WTC11 (cell line): ENCODE measurements at regions not wholly inside any gene's neighbourhood (a gene's known extent, or its start where the extent isn't known, plus 50 kb on each side); places are given as distances from the start of the nearest gene placed in this dataset.

ENCODE experiments used
- ATAC-seq: fragments of 200-7000 bp; cut with Tn5 transposase; 2 replicates; pipeline ENCODE4 v1.10.0; 2021; ENCODE audit warnings: mild to moderate bottlenecking, moderate library complexity
- CTCF ChIA-PET: fragments of 300-600 bp; sonication (Branson Sonifier 250); formaldehyde crosslinking; loops from one replicate; lab custom pipeline; 2021; ENCODE audit warnings: antibody characterized with exemption; lab: Charles Lee
- POLR2A ChIA-PET: fragments of 350-600 bp; sonication (Branson Sonifier 250); formaldehyde crosslinking; loops from one replicate; lab custom pipeline; 2021; ENCODE audit warnings: antibody characterized with exemption; lab: Charles Lee
- DNase-seq: peaks from one replicate; pipeline ENCODE4 v3.0.0; 2021; ENCODE audit warnings: low spot score
- H3K27ac Mint-ChIP-seq: 2 replicates; pipeline ENCODE4 v1.8.0; 2021; ENCODE audit warnings: mixed read lengths
- H3K27me3 Mint-ChIP-seq: 2 replicates; pipeline ENCODE4 v1.8.0; 2021; ENCODE audit warnings: low read depth, mild to moderate bottlenecking, moderate library complexity, mixed read lengths
- H3K36me3 Mint-ChIP-seq: 2 replicates; pipeline ENCODE4 v1.8.0; 2021; ENCODE audit warnings: mixed read lengths
- H3K4me1 Mint-ChIP-seq: 2 replicates; pipeline ENCODE4 v1.8.0; 2022; ENCODE audit warnings: mixed read lengths
- H3K4me3 Mint-ChIP-seq: 2 replicates; pipeline ENCODE4 v1.8.0; 2021; ENCODE audit warnings: mild to moderate bottlenecking, moderate library complexity, mixed read lengths
- H3K9me3 Mint-ChIP-seq: 2 replicates; pipeline ENCODE4 v1.8.0; 2021; ENCODE audit warnings: mixed read lengths
- ATF1 ChIP-seq: sonication (generic); formaldehyde crosslinking; IDR thresholded peaks from 2 replicates; pipeline ENCODE4 v1.8.1; 2023; ENCODE audit warnings: mild to moderate bottlenecking, moderate library complexity, missing genetic modification reagents
- ATF3 ChIP-seq: sonication (generic); formaldehyde crosslinking; conservative IDR thresholded peaks from 2 replicates; pipeline ENCODE4 v1.8.1; 2022; ENCODE audit warnings: mild to moderate bottlenecking, missing genetic modification reagents
- CREM ChIP-seq: sonication (generic); formaldehyde crosslinking; IDR thresholded peaks from 2 replicates; pipeline ENCODE4 v1.8.1; 2022; ENCODE audit warnings: mild to moderate bottlenecking, missing genetic modification reagents, moderate library complexity
- EMX1 ChIP-seq: fragments of 250-450 bp; sonication (Bioruptor Pico); IDR thresholded peaks from 2 replicates; pipeline ENCODE4 v1.8.0; 2021; ENCODE audit warnings: mild to moderate bottlenecking
- FOXK1 ChIP-seq: sonication (generic); formaldehyde crosslinking; IDR thresholded peaks from 2 replicates; pipeline ENCODE4 v1.8.0; 2022; ENCODE audit warnings: mild to moderate bottlenecking, moderate library complexity, missing genetic modification reagents
- FOXP1 ChIP-seq: sonication (generic); formaldehyde crosslinking; IDR thresholded peaks from 2 replicates; pipeline ENCODE4 v1.8.0; 2022; ENCODE audit warnings: missing genetic modification reagents, mild to moderate bottlenecking, moderate library complexity, borderline replicate concordance
- GABPB1 ChIP-seq: sonication (generic); formaldehyde crosslinking; IDR thresholded peaks from 2 replicates; pipeline ENCODE4 v1.8.1; 2023; ENCODE audit warnings: mild to moderate bottlenecking, missing genetic modification reagents
- NFE2L1 ChIP-seq: sonication (generic); formaldehyde crosslinking; IDR thresholded peaks from 2 replicates; pipeline ENCODE4 v1.8.1; 2023; ENCODE audit warnings: missing genetic modification reagents
- NFYB ChIP-seq: sonication (generic); formaldehyde crosslinking; conservative IDR thresholded peaks from 2 replicates; pipeline ENCODE4 v1.8.0; 2022; ENCODE audit warnings: low read depth, missing genetic modification reagents
- NR2C2 ChIP-seq: sonication (generic); formaldehyde crosslinking; IDR thresholded peaks from 2 replicates; pipeline ENCODE4 v1.8.0; 2022; ENCODE audit warnings: mild to moderate bottlenecking, missing genetic modification reagents
- SMAD4 ChIP-seq: sonication (generic); formaldehyde crosslinking; IDR thresholded peaks from 2 replicates; pipeline ENCODE4 v1.8.0; 2022; ENCODE audit warnings: mild to moderate bottlenecking, missing genetic modification reagents
- SP1 ChIP-seq: sonication (generic); formaldehyde crosslinking; conservative IDR thresholded peaks from 2 replicates; pipeline ENCODE4 v1.8.1; 2022; ENCODE audit warnings: missing genetic modification reagents
- TP53 ChIP-seq: sonication (generic); formaldehyde crosslinking; IDR thresholded peaks from 2 replicates; pipeline ENCODE4 v1.8.1; 2023; ENCODE audit warnings: mild to moderate bottlenecking, missing genetic modification reagents
- ZNF121 ChIP-seq: sonication (generic); formaldehyde crosslinking; IDR thresholded peaks from 2 replicates; pipeline ENCODE4 v1.8.0; 2023; ENCODE audit warnings: missing genetic modification reagents
- ZNF232 ChIP-seq: sonication (generic); formaldehyde crosslinking; IDR thresholded peaks from 2 replicates; pipeline ENCODE4 v1.8.0; 2022; ENCODE audit warnings: mild to moderate bottlenecking, missing genetic modification reagents
- ZNF263 ChIP-seq: sonication (generic); formaldehyde crosslinking; IDR thresholded peaks from 2 replicates; pipeline ENCODE4 v1.8.1; 2022; ENCODE audit warnings: low read depth, mild to moderate bottlenecking, moderate library complexity, missing genetic modification reagents
- ZNF671 ChIP-seq: fragments of 250-450 bp; sonication (Bioruptor Pico); IDR thresholded peaks from 2 replicates; pipeline ENCODE4 v1.8.0; 2021; ENCODE audit warnings: mild to moderate bottlenecking
- TF ChIP-seq, protein P1 (sequence below): fragments of 250-450 bp; sonication (Bioruptor Pico); IDR thresholded peaks from 2 replicates; pipeline ENCODE4 v1.9.0; 2021; ENCODE audit warnings: mild to moderate bottlenecking
- TF ChIP-seq, protein P2 (sequence below): sonication (generic); formaldehyde crosslinking; IDR thresholded peaks from 2 replicates; pipeline ENCODE4 v1.8.1; 2022; ENCODE audit warnings: low read depth, missing genetic modification reagents, borderline replicate concordance
- TF ChIP-seq, protein P3 (sequence below): fragments of 250-450 bp; sonication (Bioruptor Pico); IDR thresholded peaks from 2 replicates; pipeline ENCODE4 v1.9.0; 2021; ENCODE audit warnings: mild to moderate bottlenecking, borderline replicate concordance
- TF ChIP-seq, protein P4 (sequence below): fragments of 250-450 bp; sonication (Bioruptor Pico); IDR thresholded peaks from 2 replicates; pipeline ENCODE4 v1.9.0; 2021; ENCODE audit warnings: mild to moderate bottlenecking

GRCh38 chr5:39896104-39896503 is 471.3 kb upstream of the DAB2 start:
- no peak overlapping the region for H3K4me3 Mint-ChIP-seq
- TF ChIP-seq EMX1 (CRISPR knock-in tag) (no peak), NFYB (CRISPR knock-in tag) (no peak), SMAD4 (CRISPR knock-in tag) (no peak), NR2C2 (CRISPR knock-in tag) (no peak), FOXK1 (no peak), GABPB1 (CRISPR knock-in tag) (no peak)
- TF ChIP-seq, protein P1, sequence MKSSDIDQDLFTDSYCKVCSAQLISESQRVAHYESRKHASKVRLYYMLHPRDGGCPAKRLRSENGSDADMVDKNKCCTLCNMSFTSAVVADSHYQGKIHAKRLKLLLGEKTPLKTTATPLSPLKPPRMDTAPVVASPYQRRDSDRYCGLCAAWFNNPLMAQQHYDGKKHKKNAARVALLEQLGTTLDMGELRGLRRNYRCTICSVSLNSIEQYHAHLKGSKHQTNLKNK (CRISPR knock-in tag) = no peak

GRCh38 chr5:39892708-39893107 is 467.9 kb upstream of the DAB2 start:
- TF ChIP-seq FOXK1 (no peak), NFE2L1 (CRISPR knock-in tag) (no peak), ZNF671 (CRISPR knock-in tag) (no peak), ATF3 (no peak), SMAD4 (CRISPR knock-in tag) (no peak), CREM (no peak), ATF1 (CRISPR knock-in tag) (no peak), ZNF121 (CRISPR knock-in tag) (no peak), ZNF232 (CRISPR knock-in tag) (no peak), ZNF263 (CRISPR knock-in tag) (no peak), EMX1 (CRISPR knock-in tag) (no peak), TP53 (CRISPR knock-in tag) (no peak)
- TF ChIP-seq, protein P2, sequence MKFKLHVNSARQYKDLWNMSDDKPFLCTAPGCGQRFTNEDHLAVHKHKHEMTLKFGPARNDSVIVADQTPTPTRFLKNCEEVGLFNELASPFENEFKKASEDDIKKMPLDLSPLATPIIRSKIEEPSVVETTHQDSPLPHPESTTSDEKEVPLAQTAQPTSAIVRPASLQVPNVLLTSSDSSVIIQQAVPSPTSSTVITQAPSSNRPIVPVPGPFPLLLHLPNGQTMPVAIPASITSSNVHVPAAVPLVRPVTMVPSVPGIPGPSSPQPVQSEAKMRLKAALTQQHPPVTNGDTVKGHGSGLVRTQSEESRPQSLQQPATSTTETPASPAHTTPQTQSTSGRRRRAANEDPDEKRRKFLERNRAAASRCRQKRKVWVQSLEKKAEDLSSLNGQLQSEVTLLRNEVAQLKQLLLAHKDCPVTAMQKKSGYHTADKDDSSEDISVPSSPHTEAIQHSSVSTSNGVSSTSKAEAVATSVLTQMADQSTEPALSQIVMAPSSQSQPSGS (CRISPR knock-in tag) = no peak
- Mint-ChIP-seq H3K27me3 (no peaks in the 10 kb centered on the region), H3K27ac (no peak overlapping the region), H3K36me3 (no peaks in the 10 kb centered on the region), H3K9me3 (no peaks in the 10 kb centered on the region), H3K4me3 (no peak overlapping the region), H3K4me1 (no peaks in the 10 kb centered on the region)
- no peak for ATAC-seq
- CTCF ChIA-PET = no interaction called here
- POLR2A ChIA-PET = no interaction called here
- DNase-seq = no peak

More at GRCh38 chr5:39896104-39896503, 471.3 kb upstream of the DAB2 start:
- ChIA-PET POLR2A (no interaction called here), CTCF (no interaction called here)
- H3K27ac Mint-ChIP-seq = no peak overlapping the region
- no peaks in the 10 kb centered on the region for H3K36me3 Mint-ChIP-seq
- H3K27me3 Mint-ChIP-seq = no peaks in the 10 kb centered on the region
- H3K4me1 Mint-ChIP-seq = peaks cover 5% of the 10 kb centered on the region
- no peak for ATAC-seq
- peaks cover 5% of the 10 kb centered on the region; the same call in 1 of the 2 replicates for H3K9me3 Mint-ChIP-seq
- no peak for DNase-seq

- Mint-ChIP-seq H3K27me3 (no peaks in the 10 kb centered on the region), H3K9me3 (0 out of 2 replicates have a peak, but pooled peaks cover 6% of the 10 kb centered on the region)
- POLR2A ChIA-PET = no interaction called here
These were observed 466.6 kb upstream of the DAB2 start for GRCh38 chr5:39891376-39891775.

More at GRCh38 chr5:39891376-39891775, 466.6 kb upstream of the DAB2 start:
- Mint-ChIP-seq H3K27ac (no peak overlapping the region), H3K4me3 (no peak overlapping the region), H3K36me3 (no peaks in the 10 kb centered on the region), H3K4me1 (no peaks in the 10 kb centered on the region)
- CTCF ChIA-PET = no interaction called here
- ATAC-seq = no peak
- DNase-seq = no peak
- TF ChIP-seq, protein P3, sequence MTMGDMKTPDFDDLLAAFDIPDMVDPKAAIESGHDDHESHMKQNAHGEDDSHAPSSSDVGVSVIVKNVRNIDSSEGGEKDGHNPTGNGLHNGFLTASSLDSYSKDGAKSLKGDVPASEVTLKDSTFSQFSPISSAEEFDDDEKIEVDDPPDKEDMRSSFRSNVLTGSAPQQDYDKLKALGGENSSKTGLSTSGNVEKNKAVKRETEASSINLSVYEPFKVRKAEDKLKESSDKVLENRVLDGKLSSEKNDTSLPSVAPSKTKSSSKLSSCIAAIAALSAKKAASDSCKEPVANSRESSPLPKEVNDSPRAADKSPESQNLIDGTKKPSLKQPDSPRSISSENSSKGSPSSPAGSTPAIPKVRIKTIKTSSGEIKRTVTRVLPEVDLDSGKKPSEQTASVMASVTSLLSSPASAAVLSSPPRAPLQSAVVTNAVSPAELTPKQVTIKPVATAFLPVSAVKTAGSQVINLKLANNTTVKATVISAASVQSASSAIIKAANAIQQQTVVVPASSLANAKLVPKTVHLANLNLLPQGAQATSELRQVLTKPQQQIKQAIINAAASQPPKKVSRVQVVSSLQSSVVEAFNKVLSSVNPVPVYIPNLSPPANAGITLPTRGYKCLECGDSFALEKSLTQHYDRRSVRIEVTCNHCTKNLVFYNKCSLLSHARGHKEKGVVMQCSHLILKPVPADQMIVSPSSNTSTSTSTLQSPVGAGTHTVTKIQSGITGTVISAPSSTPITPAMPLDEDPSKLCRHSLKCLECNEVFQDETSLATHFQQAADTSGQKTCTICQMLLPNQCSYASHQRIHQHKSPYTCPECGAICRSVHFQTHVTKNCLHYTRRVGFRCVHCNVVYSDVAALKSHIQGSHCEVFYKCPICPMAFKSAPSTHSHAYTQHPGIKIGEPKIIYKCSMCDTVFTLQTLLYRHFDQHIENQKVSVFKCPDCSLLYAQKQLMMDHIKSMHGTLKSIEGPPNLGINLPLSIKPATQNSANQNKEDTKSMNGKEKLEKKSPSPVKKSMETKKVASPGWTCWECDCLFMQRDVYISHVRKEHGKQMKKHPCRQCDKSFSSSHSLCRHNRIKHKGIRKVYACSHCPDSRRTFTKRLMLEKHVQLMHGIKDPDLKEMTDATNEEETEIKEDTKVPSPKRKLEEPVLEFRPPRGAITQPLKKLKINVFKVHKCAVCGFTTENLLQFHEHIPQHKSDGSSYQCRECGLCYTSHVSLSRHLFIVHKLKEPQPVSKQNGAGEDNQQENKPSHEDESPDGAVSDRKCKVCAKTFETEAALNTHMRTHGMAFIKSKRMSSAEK (CRISPR knock-in tag) = no peak
- TF ChIP-seq SP1 (CRISPR knock-in tag) (no peak), NR2C2 (CRISPR knock-in tag) (no peak), FOXP1 (CRISPR knock-in tag) (no peak)
- TF ChIP-seq, protein P4, sequence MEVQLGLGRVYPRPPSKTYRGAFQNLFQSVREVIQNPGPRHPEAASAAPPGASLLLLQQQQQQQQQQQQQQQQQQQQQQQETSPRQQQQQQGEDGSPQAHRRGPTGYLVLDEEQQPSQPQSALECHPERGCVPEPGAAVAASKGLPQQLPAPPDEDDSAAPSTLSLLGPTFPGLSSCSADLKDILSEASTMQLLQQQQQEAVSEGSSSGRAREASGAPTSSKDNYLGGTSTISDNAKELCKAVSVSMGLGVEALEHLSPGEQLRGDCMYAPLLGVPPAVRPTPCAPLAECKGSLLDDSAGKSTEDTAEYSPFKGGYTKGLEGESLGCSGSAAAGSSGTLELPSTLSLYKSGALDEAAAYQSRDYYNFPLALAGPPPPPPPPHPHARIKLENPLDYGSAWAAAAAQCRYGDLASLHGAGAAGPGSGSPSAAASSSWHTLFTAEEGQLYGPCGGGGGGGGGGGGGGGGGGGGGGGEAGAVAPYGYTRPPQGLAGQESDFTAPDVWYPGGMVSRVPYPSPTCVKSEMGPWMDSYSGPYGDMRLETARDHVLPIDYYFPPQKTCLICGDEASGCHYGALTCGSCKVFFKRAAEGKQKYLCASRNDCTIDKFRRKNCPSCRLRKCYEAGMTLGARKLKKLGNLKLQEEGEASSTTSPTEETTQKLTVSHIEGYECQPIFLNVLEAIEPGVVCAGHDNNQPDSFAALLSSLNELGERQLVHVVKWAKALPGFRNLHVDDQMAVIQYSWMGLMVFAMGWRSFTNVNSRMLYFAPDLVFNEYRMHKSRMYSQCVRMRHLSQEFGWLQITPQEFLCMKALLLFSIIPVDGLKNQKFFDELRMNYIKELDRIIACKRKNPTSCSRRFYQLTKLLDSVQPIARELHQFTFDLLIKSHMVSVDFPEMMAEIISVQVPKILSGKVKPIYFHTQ (CRISPR knock-in tag) = no peak
